ENCODE measurements at regions not wholly inside any gene's neighbourhood (a gene's known extent, or its start where the extent isn't known, plus 50 kb on each side); places are given as distances from the start of the nearest gene placed in this dataset.

DNA sequence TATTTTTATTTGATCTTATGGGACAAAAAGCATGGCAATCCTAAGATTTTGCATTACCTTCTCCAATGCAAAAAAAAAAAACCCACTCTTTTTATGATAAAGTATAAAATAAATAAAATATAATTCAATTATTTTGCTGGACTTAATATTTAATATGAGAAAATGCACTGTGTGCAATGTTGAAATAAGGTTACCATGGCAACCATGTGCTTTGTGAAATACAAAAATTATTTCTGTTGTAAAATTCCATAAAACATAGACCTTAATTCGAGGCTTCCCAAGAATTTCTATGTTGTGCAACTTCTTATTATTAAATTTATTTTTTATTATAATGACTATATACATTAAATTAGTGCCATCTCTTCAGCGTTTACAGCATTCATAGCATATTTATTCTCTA is 989.5 kb downstream of the MRPL39 start:
- TF ChIP-seq, protein P1, sequence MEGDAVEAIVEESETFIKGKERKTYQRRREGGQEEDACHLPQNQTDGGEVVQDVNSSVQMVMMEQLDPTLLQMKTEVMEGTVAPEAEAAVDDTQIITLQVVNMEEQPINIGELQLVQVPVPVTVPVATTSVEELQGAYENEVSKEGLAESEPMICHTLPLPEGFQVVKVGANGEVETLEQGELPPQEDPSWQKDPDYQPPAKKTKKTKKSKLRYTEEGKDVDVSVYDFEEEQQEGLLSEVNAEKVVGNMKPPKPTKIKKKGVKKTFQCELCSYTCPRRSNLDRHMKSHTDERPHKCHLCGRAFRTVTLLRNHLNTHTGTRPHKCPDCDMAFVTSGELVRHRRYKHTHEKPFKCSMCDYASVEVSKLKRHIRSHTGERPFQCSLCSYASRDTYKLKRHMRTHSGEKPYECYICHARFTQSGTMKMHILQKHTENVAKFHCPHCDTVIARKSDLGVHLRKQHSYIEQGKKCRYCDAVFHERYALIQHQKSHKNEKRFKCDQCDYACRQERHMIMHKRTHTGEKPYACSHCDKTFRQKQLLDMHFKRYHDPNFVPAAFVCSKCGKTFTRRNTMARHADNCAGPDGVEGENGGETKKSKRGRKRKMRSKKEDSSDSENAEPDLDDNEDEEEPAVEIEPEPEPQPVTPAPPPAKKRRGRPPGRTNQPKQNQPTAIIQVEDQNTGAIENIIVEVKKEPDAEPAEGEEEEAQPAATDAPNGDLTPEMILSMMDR (IDR thresholded peaks at IDR 0.05): no peak
- Histone ChIP-seq H3K4me1 (no peaks in the 10 kb centered on the region), H3K27me3 (no peaks in the 10 kb centered on the region), H3K4me3 (no peak overlapping the region), H3K9me3 (no peaks in the 10 kb centered on the region), H3K27ac (no peak overlapping the region), H3K36me3 (no peaks in the 10 kb centered on the region)
- no peak for ATAC-seq
- WGBS, 2 donors (ENCODE audit: low coverage in 1 of 2): 66 to 88% methylated on average over 2 of the region's 2 CpGs

DNA sequence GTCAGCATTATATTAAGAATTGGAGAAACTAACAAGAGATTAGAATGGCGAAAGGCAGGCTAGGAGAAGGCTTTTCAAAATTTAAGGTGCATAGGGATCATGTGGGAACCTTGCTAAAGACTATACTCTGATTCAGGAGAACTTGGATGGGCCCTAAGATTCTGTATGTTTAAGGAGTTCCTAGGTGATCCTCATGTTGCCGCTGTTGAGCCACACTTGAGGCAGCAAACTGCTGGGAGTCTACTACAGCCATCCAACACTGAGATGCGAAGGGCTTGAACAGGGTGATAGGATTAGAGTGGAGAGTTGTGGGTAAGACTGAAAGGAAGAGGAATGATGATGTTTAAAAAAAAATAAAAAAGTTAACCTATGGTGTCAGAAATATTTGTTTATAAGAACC is 1013.2 kb downstream of the MRPL39 start:
- no peaks in the 10 kb centered on the region for H3K27me3 ChIP-seq
- H3K4me3 ChIP-seq: no peak overlapping the region
- TF ChIP-seq EP300 (IDR thresholded peaks at IDR 0.05) (no peak), POLR2A (IDR thresholded peaks at IDR 0.05) (no peak), POLR2AphosphoS5 (IDR thresholded peaks at IDR 0.05) (no peak)
- TF ChIP-seq, protein P1 (IDR thresholded peaks at IDR 0.05): no peak

DNA sequence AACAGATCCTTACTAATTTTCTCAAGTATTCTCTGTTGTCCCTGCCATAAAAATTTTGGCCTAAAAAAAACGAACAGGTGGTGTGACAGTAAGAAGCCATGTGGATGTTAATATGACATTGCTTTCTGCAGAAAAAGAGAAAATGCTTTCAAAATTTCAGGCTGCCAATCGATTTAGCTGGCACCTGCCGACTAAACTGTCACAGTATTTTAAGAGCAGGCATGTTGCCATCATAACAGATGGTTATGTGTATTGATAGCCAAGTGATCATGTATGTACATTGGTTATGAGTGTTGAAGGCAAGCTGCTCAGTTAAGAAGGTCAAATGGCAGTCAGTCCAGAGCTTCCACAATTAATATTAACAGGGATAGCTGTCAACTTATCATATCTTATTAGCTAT is 1017.0 kb downstream of the MRPL39 start:
- TF ChIP-seq EP300 (IDR thresholded peaks at IDR 0.05) (no peak), POLR2A (IDR thresholded peaks at IDR 0.05) (no peak), POLR2AphosphoS5 (IDR thresholded peaks at IDR 0.05) (no peak)
- TF ChIP-seq, protein P1 (IDR thresholded peaks at IDR 0.05): no peak
- WGBS, 2 donors (ENCODE audit: low coverage in 1 of 2): 62 to 76% methylated on average over 3 of the region's 3 CpGs

More for the DNA sequence above, 1013.2 kb downstream of the MRPL39 start:
- Histone ChIP-seq H3K36me3 (no peaks in the 10 kb centered on the region), H3K4me1 (no peaks in the 10 kb centered on the region), H3K9me3 (no peaks in the 10 kb centered on the region), H3K27ac (no peak overlapping the region)
- 83 to 93% methylated on average over 3 of the region's 3 CpGs for WGBS, 2 donors (ENCODE audit: low coverage in 1 of 2)
- ATAC-seq: no peak

DNA sequence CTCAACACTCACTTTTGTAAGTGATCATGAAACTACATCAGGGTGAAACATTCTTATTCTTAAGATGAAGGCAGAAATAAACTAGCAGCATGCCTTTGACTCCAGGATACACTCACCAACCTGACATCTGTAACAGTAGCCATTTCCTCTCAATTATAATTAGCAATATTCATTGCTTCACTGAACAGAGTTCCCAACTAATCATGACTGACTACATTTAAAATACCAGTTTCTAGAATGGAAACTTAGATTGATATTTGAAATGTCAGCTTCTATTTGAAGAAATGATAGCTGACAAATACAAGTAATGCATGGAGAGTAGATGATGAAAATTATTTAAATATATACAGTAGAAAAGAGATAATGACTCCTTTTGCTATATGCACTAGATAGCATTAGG is 1023.8 kb downstream of the MRPL39 start:
- Histone ChIP-seq H3K4me1 (no peaks in the 10 kb centered on the region), H3K9me3 (no peaks in the 10 kb centered on the region), H3K27ac (no peak overlapping the region), H3K36me3 (no peaks in the 10 kb centered on the region), H3K4me3 (no peak overlapping the region), H3K27me3 (no peaks in the 10 kb centered on the region)
- TF ChIP-seq POLR2AphosphoS5 (IDR thresholded peaks at IDR 0.05): no peak
- TF ChIP-seq, protein P1 (IDR thresholded peaks at IDR 0.05): no peak
- TF ChIP-seq POLR2A (IDR thresholded peaks at IDR 0.05): no peak
- TF ChIP-seq EP300 (IDR thresholded peaks at IDR 0.05): no peak
- no peak for ATAC-seq

More for the DNA sequence above, 1017.0 kb downstream of the MRPL39 start:
- Histone ChIP-seq H3K4me3 (no peak overlapping the region), H3K36me3 (no peaks in the 10 kb centered on the region), H3K27ac (no peak overlapping the region), H3K27me3 (no peaks in the 10 kb centered on the region), H3K4me1 (no peaks in the 10 kb centered on the region), H3K9me3 (no peaks in the 10 kb centered on the region)
- no peak for ATAC-seq

DNA sequence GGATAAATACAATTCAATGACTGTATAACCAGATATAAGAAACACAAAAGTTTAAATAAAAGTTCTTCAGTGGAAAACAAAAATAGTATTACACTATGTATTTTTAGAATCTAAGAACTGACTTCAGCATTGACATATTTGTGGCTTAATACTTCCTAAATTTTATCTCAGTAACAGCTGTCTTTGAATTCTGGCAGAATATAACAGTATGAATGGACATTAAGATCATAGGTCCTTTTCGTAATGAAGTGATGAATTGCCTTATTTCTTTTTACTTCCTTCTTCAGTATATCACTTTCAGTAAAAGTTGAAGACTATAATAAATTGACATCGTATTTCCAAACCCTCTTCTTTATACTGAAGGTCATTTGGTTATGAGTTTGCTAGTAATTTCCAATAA is 1030.0 kb downstream of the MRPL39 start:
- no peak for ATAC-seq
- TF ChIP-seq, protein P1 (IDR thresholded peaks at IDR 0.05): no peak
- TF ChIP-seq POLR2AphosphoS5 (IDR thresholded peaks at IDR 0.05) (no peak), EP300 (IDR thresholded peaks at IDR 0.05) (no peak), POLR2A (IDR thresholded peaks at IDR 0.05) (no peak)
- WGBS, 2 donors (ENCODE audit: low coverage in 1 of 2): 41 to 45% methylated on average over 2 of the region's 2 CpGs
- H3K36me3 ChIP-seq: no peaks in the 10 kb centered on the region
- H3K27me3 ChIP-seq: no peaks in the 10 kb centered on the region
- H3K9me3 ChIP-seq: no peaks in the 10 kb centered on the region
- no peak overlapping the region for H3K4me3 ChIP-seq
- H3K27ac ChIP-seq: no peak overlapping the region
- H3K4me1 ChIP-seq: no peaks in the 10 kb centered on the region
